ENCODE measurements at regions not wholly inside any gene's neighbourhood (a gene's known extent, or its start where the extent isn't known, plus 50 kb on each side); places are given as distances from the start of the nearest gene placed in this dataset.

DNA sequence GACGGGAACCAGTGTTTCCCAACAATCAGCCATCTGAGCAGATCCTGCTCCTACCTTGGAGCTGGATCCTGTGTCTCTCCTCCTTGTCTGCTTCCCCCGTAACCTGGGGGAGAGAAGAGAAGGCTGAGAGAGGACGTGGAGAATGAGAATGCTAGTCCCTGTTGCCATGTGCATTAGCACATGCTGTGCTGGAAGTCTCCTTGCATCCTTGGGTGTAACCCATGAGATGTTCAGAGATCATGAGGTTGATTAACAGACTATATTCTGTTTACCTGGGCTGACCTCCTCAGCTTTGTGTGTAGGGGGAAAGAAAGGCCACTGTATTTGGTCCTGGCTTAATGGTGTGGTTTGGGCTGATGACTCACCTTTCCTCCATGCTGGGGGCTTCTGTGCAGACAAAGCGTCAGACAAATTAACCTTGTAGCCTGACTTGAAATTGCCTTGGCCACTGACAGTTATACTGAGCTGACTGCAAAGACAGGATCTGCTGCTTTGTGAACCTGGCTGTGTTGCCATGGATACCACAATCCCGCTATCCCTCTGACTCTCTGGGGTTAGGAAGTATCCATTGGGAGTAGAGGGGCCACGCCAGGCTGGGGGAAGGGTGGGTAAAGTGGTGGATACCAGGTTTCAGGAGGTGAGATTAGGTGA, 243.7 kb upstream of the CHD6 start:
- Histone ChIP-seq H3K4me1 (ENCODE audit: control insufficient read depth, insufficient read depth, low read length) (no peaks in the 10 kb centered on the region), H4K91ac (ENCODE audit: insufficient read depth, low read depth, low read length) (no peak overlapping the region), H2AK5ac (ENCODE audit: low read depth, low read length) (no peak overlapping the region), H2AK9ac (replicated peaks; ENCODE audit: low read depth, low read length, poor library complexity) (no peak overlapping the region), H4K20me1 (ENCODE audit: insufficient read depth, low read length) (no peaks in the 10 kb centered on the region), H3K79me1 (ENCODE audit: low read depth in 1 of 2, low read length in 2 of 2) (no peaks in the 10 kb centered on the region), H2BK15ac (ENCODE audit: low read depth, low read length) (no peak overlapping the region), H3K56ac (ENCODE audit: extremely low read depth, insufficient read depth, low read length) (no peak overlapping the region), H4K5ac (ENCODE audit: low read depth, low read length) (no peak overlapping the region), H2BK5ac (ENCODE audit: low read depth, low read length, poor library complexity, severe bottlenecking) (no peak overlapping the region), H3K9me1 (ENCODE audit: insufficient read depth, low read length) (no peaks in the 10 kb centered on the region), H3K14ac (replicated peaks; ENCODE audit: low read depth, low read length) (no peak overlapping the region), H2AFZ (replicated peaks; ENCODE audit: low read length, poor library complexity) (no peak overlapping the region), H3K27ac (ENCODE audit: insufficient read depth, low read length) (no peak overlapping the region), H3K36me3 (ENCODE audit: control insufficient read depth, insufficient read depth, low read length) (no peaks in the 10 kb centered on the region), H3K23ac (ENCODE audit: low read depth, low read length) (no peak overlapping the region), H2BK120ac (ENCODE audit: low read depth, low read length) (no peak overlapping the region), H2BK20ac (ENCODE audit: low read depth, low read length) (no peak overlapping the region), H3K4ac (ENCODE audit: low read depth, low read length) (no peak overlapping the region), H3K18ac (ENCODE audit: low read depth, low read length) (no peak overlapping the region), H4K8ac (ENCODE audit: low read depth in 2 of 2, low read length in 2 of 2) (no peak overlapping the region), H3K27me3 (ENCODE audit: control insufficient read depth, insufficient read depth, low read length) (no peaks in the 10 kb centered on the region), H3K9me3 (ENCODE audit: control insufficient read depth, insufficient read depth, low read length) (peaks cover 2% of the 10 kb centered on the region; the same call in 1 of the 2 replicates), H3K9ac (ENCODE audit: low read depth, low read length) (no peak overlapping the region), H3K4me3 (ENCODE audit: insufficient read depth, low read depth, low read length) (no peak overlapping the region), H3K4me2 (ENCODE audit: low read depth, low read length) (no peak overlapping the region)
- TF ChIP-seq CEBPB (IDR thresholded peaks at IDR 0.05; ENCODE audit: low read depth, low read length) (no peak), MAFK (IDR thresholded peaks at IDR 0.05; ENCODE audit: low read depth, low read length) (no peak), MXI1 (IDR thresholded peaks at IDR 0.05; ENCODE audit: borderline replicate concordance, low read depth, low read length) (no peak), CTCF (conservative IDR thresholded peaks at IDR 0.05; ENCODE audit: low read depth, low read length) (no peak), BHLHE40 (IDR thresholded peaks at IDR 0.05; ENCODE audit: low read depth, low read length) (no peak), RFX5 (IDR thresholded peaks at IDR 0.05; ENCODE audit: low read depth, low read length) (no peak), RCOR1 (IDR thresholded peaks at IDR 0.05; ENCODE audit: insufficient replicate concordance, low read length) (no peak), MAZ (IDR thresholded peaks at IDR 0.05; ENCODE audit: borderline replicate concordance, low read depth, low read length) (no peak), NFE2L2 (IDR thresholded peaks at IDR 0.05; ENCODE audit: low read depth, low read length) (no peak), RAD21 (IDR thresholded peaks at IDR 0.05; ENCODE audit: low read length) (no peak), CHD1 (IDR thresholded peaks at IDR 0.05; ENCODE audit: low read depth, low read length) (no peak), FOS (IDR thresholded peaks at IDR 0.05; ENCODE audit: low read depth, low read length) (no peak), SMC3 (IDR thresholded peaks at IDR 0.05; ENCODE audit: low read depth, low read length) (no peak), POLR2A (IDR thresholded peaks at IDR 0.05; ENCODE audit: low read depth, low read length) (no peak)
- TF ChIP-seq, protein P1, sequence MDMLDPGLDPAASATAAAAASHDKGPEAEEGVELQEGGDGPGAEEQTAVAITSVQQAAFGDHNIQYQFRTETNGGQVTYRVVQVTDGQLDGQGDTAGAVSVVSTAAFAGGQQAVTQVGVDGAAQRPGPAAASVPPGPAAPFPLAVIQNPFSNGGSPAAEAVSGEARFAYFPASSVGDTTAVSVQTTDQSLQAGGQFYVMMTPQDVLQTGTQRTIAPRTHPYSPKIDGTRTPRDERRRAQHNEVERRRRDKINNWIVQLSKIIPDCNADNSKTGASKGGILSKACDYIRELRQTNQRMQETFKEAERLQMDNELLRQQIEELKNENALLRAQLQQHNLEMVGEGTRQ (IDR thresholded peaks at IDR 0.05; ENCODE audit: low read depth, low read length), result no peak
- TF ChIP-seq, protein P2, sequence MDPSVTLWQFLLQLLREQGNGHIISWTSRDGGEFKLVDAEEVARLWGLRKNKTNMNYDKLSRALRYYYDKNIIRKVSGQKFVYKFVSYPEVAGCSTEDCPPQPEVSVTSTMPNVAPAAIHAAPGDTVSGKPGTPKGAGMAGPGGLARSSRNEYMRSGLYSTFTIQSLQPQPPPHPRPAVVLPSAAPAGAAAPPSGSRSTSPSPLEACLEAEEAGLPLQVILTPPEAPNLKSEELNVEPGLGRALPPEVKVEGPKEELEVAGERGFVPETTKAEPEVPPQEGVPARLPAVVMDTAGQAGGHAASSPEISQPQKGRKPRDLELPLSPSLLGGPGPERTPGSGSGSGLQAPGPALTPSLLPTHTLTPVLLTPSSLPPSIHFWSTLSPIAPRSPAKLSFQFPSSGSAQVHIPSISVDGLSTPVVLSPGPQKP (IDR thresholded peaks at IDR 0.05; ENCODE audit: borderline replicate concordance, low read depth, low read length), result no peak
- DNase-seq (no peak), ATAC-seq (ENCODE audit: low read depth) (no peak)
- dilution Hi-C loops (cut with HindIII; ENCODE audit: low sequenced_read_pairs, unreplicated experiment), result no loop called here
- WGBS, 2 experiments (ENCODE audit: extremely low coverage in 2 of 2, insufficient read length in 1 of 2), result 33% methylated on average over 1 of the region's 6 CpGs; no CpG with 5 or more reads in 1 of the 2 experiments
- CTCF ChIA-PET, result no interaction called here
- BruUV-seq (replicated peaks), result no TSS peak
- in situ Hi-C loops (cut with MboI; ENCODE audit: low sequenced_read_pairs), result no loop called here
- intact Hi-C loops (cut with micrococcal nuclease), result loop anchor here (10.0 kb wide), 1 partner anchor 533 kb away; no protein-coding TSS in a partner anchor
- POLR2A ChIA-PET (ENCODE audit: unreplicated experiment), result no interaction called here
